PC-9 (cell line): ENCODE measurements at regions not wholly inside any gene's neighbourhood (a gene's known extent, or its start where the extent isn't known, plus 50 kb on each side); places are given as distances from the start of the nearest gene placed in this dataset.
A peak's percentile ranks its signal among the peaks of the same experiment; 100 is the strongest.

Source experiments
- BruUV-seq: library from RNA; stranded (reverse); fragments of 400-500 nt; replicated peaks from 2 replicates; lab custom pipeline; 2021; lab: Mats Ljungman, UMichigan
- CTCF ChIA-PET: fragments of 300-600 bp; sonication (Branson Sonifier 250); formaldehyde crosslinking; loops from one replicate; lab custom pipeline; 2022; ENCODE audit warnings: antibody characterized with exemption; lab: Charles Lee
- POLR2A ChIA-PET: fragments of 300-600 bp; sonication (Branson Sonifier 250); formaldehyde crosslinking; loops from one replicate; lab custom pipeline; 2022; ENCODE audit warnings: antibody characterized with exemption; ENCODE audit not compliant: unreplicated experiment; lab: Charles Lee
- DNase-seq, 2 experiments: peaks; one replicate each; pipeline versions ENCODE4 v3.0.0 to v3.0.0-alpha.2; 2015 to 2022; ENCODE audit warnings: mixed read lengths in 1 of 2
- H2AFZ ChIP-seq: fragments of 200-600 bp; sonication (generic); 2 replicates; pipeline ENCODE4 v1.8.1; 2017; ENCODE audit warnings: antibody characterized with exemption
- H3F3A ChIP-seq: fragments of 200-600 bp; sonication (generic); 2 replicates; pipeline ENCODE4 v1.8.1; 2017; ENCODE audit warnings: antibody characterized with exemption, mild to moderate bottlenecking, low read depth; ENCODE audit not compliant: insufficient read depth
- H3K27ac ChIP-seq: fragments of 200-600 bp; sonication (generic); 2 replicates; pipeline ENCODE4 v1.6.1; 2016; ENCODE audit warnings: mixed run types
- H3K27me3 ChIP-seq: fragments of 200-600 bp; sonication (generic); 2 replicates; pipeline ENCODE4 v1.6.1; 2016; ENCODE audit warnings: low read depth, mixed run types; ENCODE audit not compliant: insufficient read depth
- H3K36me3 ChIP-seq: fragments of 200-600 bp; sonication (generic); 2 replicates; pipeline ENCODE4 v1.6.1; 2016; ENCODE audit warnings: low read depth, mixed run types
- H3K4me1 ChIP-seq: fragments of 200-600 bp; sonication (generic); replicated peaks from 2 replicates; pipeline ENCODE4 v1.6.1; 2016; ENCODE audit warnings: mixed run types; ENCODE audit not compliant: insufficient read depth
- H3K4me2 ChIP-seq: fragments of 200-600 bp; sonication (generic); 2 replicates; pipeline ENCODE4 v1.6.1; 2017; ENCODE audit warnings: mixed run types
- H3K4me3 ChIP-seq: fragments of 200-600 bp; sonication (generic); 2 replicates; pipeline ENCODE4 v1.6.1; 2016; ENCODE audit warnings: mixed run types
- H3K79me2 ChIP-seq: fragments of 200-600 bp; sonication (generic); 2 replicates; pipeline ENCODE4 v1.6.1; 2017; ENCODE audit warnings: low read depth, mixed run types
- H3K9me2 ChIP-seq: fragments of 200-600 bp; sonication (generic); 2 replicates; pipeline ENCODE4 v1.8.1; 2017; ENCODE audit warnings: mild to moderate bottlenecking; ENCODE audit not compliant: insufficient read depth
- H3K9me3 ChIP-seq: fragments of 200-600 bp; sonication (generic); 2 replicates; pipeline ENCODE4 v1.8.1; 2016; ENCODE audit warnings: low read depth; ENCODE audit not compliant: insufficient read depth
- H4K20me1 ChIP-seq: fragments of 200-600 bp; sonication (generic); 2 replicates; pipeline ENCODE4 v1.8.1; 2017; ENCODE audit not compliant: insufficient read depth
- CTCF ChIP-seq: fragments of 200-600 bp; sonication (generic); conservative IDR thresholded peaks from 2 replicates; pipeline ENCODE4 v1.6.1; 2017; ENCODE audit warnings: mixed run types, antibody characterized with exemption, mild to moderate bottlenecking, moderate library complexity
- EZH2 ChIP-seq: fragments of 200-600 bp; sonication (generic); IDR thresholded peaks from 2 replicates; pipeline ENCODE4 v1.8.0; 2017; ENCODE audit warnings: antibody characterized with exemption, low read depth
- intact Hi-C: fragments of 100-400 bp; cut with micrococcal nuclease; formaldehyde crosslinking; loops from one replicate; pipeline ENCODE4 v1.10.0; 2022; ENCODE audit not compliant: unreplicated experiment

GRCh38 chr4:177225605-177226004 lies 84.1 kb upstream of the NEIL3 start:
- CTCF ChIA-PET: no interaction called here

GRCh38 chr4:177227636-177228035 lies 82.0 kb upstream of the NEIL3 start:
- intact Hi-C loops: no loop called here
- Histone ChIP-seq H3K9me3 (no peaks in the 10 kb centered on the region), H3K27ac (no peak overlapping the region), H4K20me1 (no peaks in the 10 kb centered on the region), H3K4me2 (no peak overlapping the region), H3K4me3 (no peak overlapping the region), H3K27me3 (no peaks in the 10 kb centered on the region), H3K79me2 (no peaks in the 10 kb centered on the region), H2AFZ (no peak overlapping the region), H3K9me2 (no peaks in the 10 kb centered on the region), H3K4me1 (no peaks in the 10 kb centered on the region), H3K36me3 (no peaks in the 10 kb centered on the region), H3F3A (no peaks in the 10 kb centered on the region)
- ChIA-PET POLR2A (no interaction called here), CTCF (no interaction called here)
- no peak for DNase-seq
- no peak for TF ChIP-seq EZH2
- no peak for TF ChIP-seq CTCF
- no TSS peak for BruUV-seq

More at GRCh38 chr4:177225605-177226004, 84.1 kb upstream of the NEIL3 start:
- no peak overlapping the region for H3K4me3 ChIP-seq
- POLR2A ChIA-PET: no interaction called here
- no peaks in the 10 kb centered on the region for H3K4me1 ChIP-seq
- H3K27me3 ChIP-seq: no peaks in the 10 kb centered on the region
- no peak overlapping the region for H2AFZ ChIP-seq
- TF ChIP-seq EZH2: no peak
- TF ChIP-seq CTCF: no peak
- no peaks in the 10 kb centered on the region for H3K9me3 ChIP-seq
- H3F3A ChIP-seq: no peaks in the 10 kb centered on the region
- DNase-seq: no peak
- no peak overlapping the region for H3K27ac ChIP-seq
- H3K9me2 ChIP-seq: no peaks in the 10 kb centered on the region
- no peaks in the 10 kb centered on the region for H4K20me1 ChIP-seq
- BruUV-seq: no TSS peak
- no peaks in the 10 kb centered on the region for H3K79me2 ChIP-seq
- intact Hi-C loops: no loop called here
- H3K36me3 ChIP-seq: no peaks in the 10 kb centered on the region
- no peak overlapping the region for H3K4me2 ChIP-seq

GRCh38 chr4:177228599-177228998 lies 81.1 kb upstream of the NEIL3 start:
- Histone ChIP-seq H3K4me3 (no peak overlapping the region), H3K27ac (no peak overlapping the region), H2AFZ (0 out of 2 replicates have a peak overlapping the region, but pooled peaks have one; percentile 66), H3K79me2 (no peaks in the 10 kb centered on the region), H3K4me1 (no peaks in the 10 kb centered on the region), H4K20me1 (no peaks in the 10 kb centered on the region), H3F3A (no peaks in the 10 kb centered on the region), H3K9me3 (no peaks in the 10 kb centered on the region), H3K27me3 (no peaks in the 10 kb centered on the region), H3K36me3 (no peaks in the 10 kb centered on the region), H3K9me2 (no peaks in the 10 kb centered on the region), H3K4me2 (no peak overlapping the region)
- intact Hi-C loops: no loop called here
- no peak for DNase-seq
- no peak for TF ChIP-seq EZH2
- no peak for TF ChIP-seq CTCF
- CTCF ChIA-PET: interaction anchor here (0.6 kb wide), 1 partner anchor 321 kb away, joined by 6 read pairs; no protein-coding TSS in a partner anchor
- no TSS peak for BruUV-seq
- POLR2A ChIA-PET: no interaction called here
